ENCODE measurements at regions not wholly inside any gene's neighbourhood (a gene's known extent, or its start where the extent isn't known, plus 50 kb on each side); places are given as distances from the start of the nearest gene placed in this dataset.

GRCh38 chr15:47870956-47871625 is 153.8 kb downstream of the SEMA6D start:
- no peak overlapping the region for H3K4me3 ChIP-seq
- intact Hi-C loops (cut with DNase I): no loop called here
- H3K4me1 ChIP-seq: peaks cover 0 to 15% of the 10 kb centered on the region in 2 donors
- no peak for DNase-seq
- no peak for TF ChIP-seq CTCF (IDR thresholded peaks at IDR 0.05)
- H3K27ac ChIP-seq: no peak overlapping the region
- no peaks in the 10 kb centered on the region for H3K36me3 ChIP-seq
- H3K27me3 ChIP-seq: no peaks in the 10 kb centered on the region
- ATAC-seq: peak; percentile 48
- peaks cover 0 to 5% of the 10 kb centered on the region in 2 donors for H3K9me3 ChIP-seq

GRCh38 chr15:47872208-47872607 is 154.9 kb downstream of the SEMA6D start:
- intact Hi-C loops (cut with DNase I): no loop called here
- Histone ChIP-seq H3K9me3 (peaks cover 0 to 5% of the 10 kb centered on the region in 2 donors), H3K27ac (peak overlapping the region in 1 of 2 donors; percentile 19), H3K4me3 (no peak overlapping the region), H3K4me1 (peaks cover 0 to 15% of the 10 kb centered on the region in 2 donors), H3K36me3 (no peaks in the 10 kb centered on the region), H3K27me3 (no peaks in the 10 kb centered on the region)
- DNase-seq: no peak
- no peak for TF ChIP-seq CTCF (IDR thresholded peaks at IDR 0.05)
- peak; percentile 42 for ATAC-seq

GRCh38 chr15:47872869-47873432 is 155.6 kb downstream of the SEMA6D start:
- Histone ChIP-seq H3K9me3 (peaks cover 0 to 3% of the 10 kb centered on the region in 2 donors), H3K27ac (peak overlapping the region in 1 of 2 donors; percentile 19), H3K4me1 (peaks cover 0 to 15% of the 10 kb centered on the region in 2 donors), H3K4me3 (no peak overlapping the region), H3K36me3 (no peaks in the 10 kb centered on the region), H3K27me3 (no peaks in the 10 kb centered on the region)
- TF ChIP-seq CTCF (IDR thresholded peaks at IDR 0.05): no peak
- DNase-seq (no peak), ATAC-seq (peak; percentile 85)
- intact Hi-C loops (cut with DNase I): no loop called here

- no peaks in the 10 kb centered on the region for H3K36me3 ChIP-seq
- ATAC-seq: no peak
- TF ChIP-seq CTCF (IDR thresholded peaks at IDR 0.05): no peak
- no peak for DNase-seq
- intact Hi-C loops (cut with DNase I): no loop called here
- H3K27me3 ChIP-seq: no peaks in the 10 kb centered on the region
- no peaks in the 10 kb centered on the region for H3K9me3 ChIP-seq
- H3K27ac ChIP-seq: no peak overlapping the region
- no peak overlapping the region for H3K4me3 ChIP-seq
- peaks cover 0 to 8% of the 10 kb centered on the region in 2 donors for H3K4me1 ChIP-seq
Measured at GRCh38 chr15:47876986-47877385, 159.7 kb downstream of the SEMA6D start.

GRCh38 chr15:47877836-47878235 is 160.5 kb downstream of the SEMA6D start:
- Histone ChIP-seq H3K4me1 (peaks cover 0 to 2% of the 10 kb centered on the region in 2 donors), H3K27me3 (no peaks in the 10 kb centered on the region), H3K27ac (no peak overlapping the region), H3K9me3 (no peaks in the 10 kb centered on the region), H3K36me3 (no peaks in the 10 kb centered on the region), H3K4me3 (no peak overlapping the region)
- ATAC-seq (no peak), DNase-seq (no peak)
- intact Hi-C loops (cut with DNase I): no loop called here
- no peak for TF ChIP-seq CTCF (IDR thresholded peaks at IDR 0.05)
